Esophagus muscularis mucosa (tissue), 3 donors: ENCODE measurements at regions not wholly inside any gene's neighbourhood (a gene's known extent, or its start where the extent isn't known, plus 50 kb on each side); places are given as distances from the start of the nearest gene placed in this dataset.

ENCODE experiments used
- POLR2A ChIP-seq: fragments of 450-650 bp; IDR thresholded peaks from one replicate; pipeline ENCODE4 v1.6.1; 2017; ENCODE audit warnings: antibody characterized with exemption, moderate library complexity, mild to moderate bottlenecking, low read depth
- TF ChIP-seq, protein P1 (sequence below), 3 experiments: fragments of 200-600 bp in 2 of 3; fragments of 450-650 bp in 1 of 3; sonication (generic) in 2 of 3; IDR thresholded peaks; one replicate each; pipeline ENCODE4 v1.5.1; 2017 to 2019; ENCODE audit warnings: antibody characterized with exemption in 3 of 3, mild to moderate bottlenecking in 2 of 3, moderate library complexity in 1 of 3

DNA sequence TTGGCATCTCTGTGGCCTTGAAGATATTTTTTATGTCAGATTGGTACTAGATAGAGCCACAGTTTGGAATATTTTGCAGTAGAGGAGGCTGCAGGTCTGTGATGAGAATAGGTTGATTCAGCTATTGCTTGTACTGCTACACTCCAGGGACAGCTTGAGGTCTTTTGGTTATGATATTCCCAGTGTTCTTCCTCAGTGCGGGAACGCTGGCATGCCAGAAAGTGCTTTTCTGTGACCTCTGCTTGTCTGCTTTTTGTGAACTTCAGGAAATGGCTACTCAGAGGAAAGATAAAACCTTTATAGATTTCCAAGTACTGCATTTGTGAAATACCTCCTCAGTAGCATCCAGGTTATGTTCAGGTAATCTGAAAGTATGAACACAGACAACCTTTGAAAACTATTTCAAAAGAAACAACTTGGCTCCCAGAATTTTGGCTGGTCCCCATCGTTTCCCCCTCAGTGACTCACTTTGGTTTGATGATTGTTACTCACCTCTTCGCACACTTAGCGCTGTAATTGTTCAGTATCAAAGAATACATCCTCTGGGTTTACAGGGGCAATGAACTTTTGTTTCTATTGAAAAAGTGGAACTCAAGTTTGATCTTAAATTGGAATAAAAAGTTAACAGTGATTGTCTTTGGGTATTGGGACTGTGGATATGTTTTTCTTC is 191.4 kb downstream of the HIPK3 start:
- TF ChIP-seq POLR2A: no peak
- TF ChIP-seq, protein P1, sequence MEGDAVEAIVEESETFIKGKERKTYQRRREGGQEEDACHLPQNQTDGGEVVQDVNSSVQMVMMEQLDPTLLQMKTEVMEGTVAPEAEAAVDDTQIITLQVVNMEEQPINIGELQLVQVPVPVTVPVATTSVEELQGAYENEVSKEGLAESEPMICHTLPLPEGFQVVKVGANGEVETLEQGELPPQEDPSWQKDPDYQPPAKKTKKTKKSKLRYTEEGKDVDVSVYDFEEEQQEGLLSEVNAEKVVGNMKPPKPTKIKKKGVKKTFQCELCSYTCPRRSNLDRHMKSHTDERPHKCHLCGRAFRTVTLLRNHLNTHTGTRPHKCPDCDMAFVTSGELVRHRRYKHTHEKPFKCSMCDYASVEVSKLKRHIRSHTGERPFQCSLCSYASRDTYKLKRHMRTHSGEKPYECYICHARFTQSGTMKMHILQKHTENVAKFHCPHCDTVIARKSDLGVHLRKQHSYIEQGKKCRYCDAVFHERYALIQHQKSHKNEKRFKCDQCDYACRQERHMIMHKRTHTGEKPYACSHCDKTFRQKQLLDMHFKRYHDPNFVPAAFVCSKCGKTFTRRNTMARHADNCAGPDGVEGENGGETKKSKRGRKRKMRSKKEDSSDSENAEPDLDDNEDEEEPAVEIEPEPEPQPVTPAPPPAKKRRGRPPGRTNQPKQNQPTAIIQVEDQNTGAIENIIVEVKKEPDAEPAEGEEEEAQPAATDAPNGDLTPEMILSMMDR (IDR thresholded peaks at IDR 0.05): no peak
